Skin of body (tissue), 1 donor: ENCODE measurements at regions not wholly inside any gene's neighbourhood (a gene's known extent, or its start where the extent isn't known, plus 50 kb on each side); places are given as distances from the start of the nearest gene placed in this dataset.

Source experiments
- DNase-seq: peaks from one replicate; lab custom pipeline; 2025; lab: John Stamatoyannopoulos, UW

- DNase-seq = peak; percentile 17
These were observed 371.0 kb downstream of the CSNK1G3 start for GRCh38 chr5:123882965-123883345.

GRCh38 chr5:123882319-123882964 is 370.5 kb downstream of the CSNK1G3 start:
- DNase-seq = no peak

- peak; percentile 59 for DNase-seq
These were observed 369.8 kb downstream of the CSNK1G3 start for GRCh38 chr5:123881759-123882244.

- no peak for DNase-seq
These were observed 368.9 kb downstream of the CSNK1G3 start for GRCh38 chr5:123880875-123881274.

GRCh38 chr5:123879071-123879470 is 367.1 kb downstream of the CSNK1G3 start:
- DNase-seq = no peak

- DNase-seq = no peak
These were observed 364.4 kb downstream of the CSNK1G3 start for GRCh38 chr5:123876276-123876790.

GRCh38 chr5:123875561-123876275 is 363.7 kb downstream of the CSNK1G3 start:
- no peak for DNase-seq

GRCh38 chr5:123874600-123875201 is 362.7 kb downstream of the CSNK1G3 start:
- peak; percentile 66 for DNase-seq

- DNase-seq = peak; percentile 44
These were observed 361.9 kb downstream of the CSNK1G3 start for GRCh38 chr5:123873846-123874245.

- DNase-seq = no peak
These were observed 359.4 kb downstream of the CSNK1G3 start for GRCh38 chr5:123871373-123871772.

GRCh38 chr5:123868881-123869280 is 356.9 kb downstream of the CSNK1G3 start:
- DNase-seq = peak; percentile 60

- DNase-seq = no peak
These were observed 356.3 kb downstream of the CSNK1G3 start for GRCh38 chr5:123868267-123868666.

GRCh38 chr5:123865641-123866040 is 353.7 kb downstream of the CSNK1G3 start:
- no peak for DNase-seq

- DNase-seq = no peak
These were observed 352.6 kb downstream of the CSNK1G3 start for GRCh38 chr5:123864578-123864977.

GRCh38 chr5:123858938-123859337 is 347.0 kb downstream of the CSNK1G3 start:
- no peak for DNase-seq

- peak; percentile 38 for DNase-seq
These were observed 344.8 kb downstream of the CSNK1G3 start for GRCh38 chr5:123856766-123857165.

GRCh38 chr5:123855609-123856008 is 343.6 kb downstream of the CSNK1G3 start:
- DNase-seq = no peak

GRCh38 chr5:123845356-123846100 is 333.6 kb downstream of the CSNK1G3 start:
- no peak for DNase-seq

- no peak for DNase-seq
These were observed 332.9 kb downstream of the CSNK1G3 start for GRCh38 chr5:123844873-123845272.

- DNase-seq = no peak
These were observed 323.4 kb downstream of the CSNK1G3 start for GRCh38 chr5:123835421-123835820.

GRCh38 chr5:123830575-123830974 is 318.6 kb downstream of the CSNK1G3 start:
- no peak for DNase-seq

GRCh38 chr5:123827811-123828210 is 315.8 kb downstream of the CSNK1G3 start:
- no peak for DNase-seq
